ENCODE measurements at regions not wholly inside any gene's neighbourhood (a gene's known extent, or its start where the extent isn't known, plus 50 kb on each side); places are given as distances from the start of the nearest gene placed in this dataset.
"Not testable (repeated sequence)": the region's sequence is repeated elsewhere in the genome, so short reads cannot be mapped to it uniquely, and the experiment has no call there.

- no peak for DNase-seq
These were observed 977.9 kb upstream of the GBE1 start for GRCh38 chr3:82739390-82739789.

GRCh38 chr3:82736696-82737277, 975.3 kb upstream of the GBE1 start:
- DNase-seq: no peak

GRCh38 chr3:82715091-82715856, 953.8 kb upstream of the GBE1 start:
- DNase-seq: no peak

- no peak for DNase-seq
These were observed 945.6 kb upstream of the GBE1 start for GRCh38 chr3:82707035-82707434.

- DNase-seq: no peak
These were observed 924.3 kb upstream of the GBE1 start for GRCh38 chr3:82685761-82686160.

GRCh38 chr3:82676356-82677026, 915.0 kb upstream of the GBE1 start:
- DNase-seq: no peak

GRCh38 chr3:82672966-82673365, 911.5 kb upstream of the GBE1 start:
- DNase-seq: no peak

- no peak for DNase-seq
These were observed 910.0 kb upstream of the GBE1 start for GRCh38 chr3:82671466-82671865.

- no peak for DNase-seq
These were observed 893.3 kb upstream of the GBE1 start for GRCh38 chr3:82654708-82655107.

- DNase-seq: no peak
These were observed 882.5 kb upstream of the GBE1 start for GRCh38 chr3:82643948-82644347.

- DNase-seq: no peak
These were observed 880.3 kb upstream of the GBE1 start for GRCh38 chr3:82641701-82642100.

GRCh38 chr3:82640254-82640653, 878.8 kb upstream of the GBE1 start:
- no peak for DNase-seq

GRCh38 chr3:82637574-82637973, 876.1 kb upstream of the GBE1 start:
- no peak for DNase-seq

- DNase-seq: no peak
These were observed 874.7 kb upstream of the GBE1 start for GRCh38 chr3:82636177-82636576.

GRCh38 chr3:82633319-82633718, 871.9 kb upstream of the GBE1 start:
- DNase-seq: no peak

- no peak for DNase-seq
These were observed 868.5 kb upstream of the GBE1 start for GRCh38 chr3:82629937-82630336.

- no peak for DNase-seq
These were observed 867.1 kb upstream of the GBE1 start for GRCh38 chr3:82628385-82629014.

- no peak for DNase-seq
These were observed 866.3 kb upstream of the GBE1 start for GRCh38 chr3:82627733-82628132.

GRCh38 chr3:82620744-82621143, 859.3 kb upstream of the GBE1 start:
- DNase-seq: not testable (repeated sequence)

GRCh38 chr3:82618594-82618993, 857.1 kb upstream of the GBE1 start:
- no peak for DNase-seq

GRCh38 chr3:82610236-82610635, 848.8 kb upstream of the GBE1 start:
- DNase-seq: no peak

GRCh38 chr3:82607391-82607790, 845.9 kb upstream of the GBE1 start:
- no peak for DNase-seq

GRCh38 chr3:82596805-82597204, 835.4 kb upstream of the GBE1 start:
- no peak for DNase-seq

- DNase-seq: no peak
These were observed 834.1 kb upstream of the GBE1 start for GRCh38 chr3:82595530-82595929.

All from NCI-H2227 treated with DMSO at 0.1 percent for 48 hours (cell line).